NCI-H510A treated with DMSO at 0.1 percent for 48 hours (cell line): ENCODE measurements at regions not wholly inside any gene's neighbourhood (a gene's known extent, or its start where the extent isn't known, plus 50 kb on each side); places are given as distances from the start of the nearest gene placed in this dataset.
"Not testable (repeated sequence)": the region's sequence is repeated elsewhere in the genome, so short reads cannot be mapped to it uniquely, and the experiment has no call there.

ENCODE experiments used
- DNase-seq: peaks from one replicate; lab custom pipeline; 2025; lab: John Stamatoyannopoulos, UW

DNA sequence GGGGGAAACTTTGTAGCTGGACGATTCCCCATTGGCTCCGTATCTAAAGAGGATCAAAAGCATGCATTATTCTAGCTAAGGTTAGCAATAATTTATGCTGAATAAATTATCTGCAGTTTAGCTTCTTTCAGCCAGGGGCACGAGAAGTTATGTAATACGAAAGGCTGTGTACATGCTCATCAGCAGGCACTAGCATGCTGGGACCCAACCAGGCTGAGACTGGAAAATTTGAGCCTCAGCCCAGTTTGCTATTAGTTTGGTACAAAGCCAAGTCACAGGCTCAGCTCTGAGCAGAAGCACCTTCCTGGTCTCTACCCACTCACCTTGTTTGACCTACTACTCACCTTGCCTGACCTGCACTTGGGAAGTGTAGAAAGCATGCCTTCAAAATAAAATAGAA is 328.1 kb upstream of the ARID1B start:
- DNase-seq, result no peak

DNA sequence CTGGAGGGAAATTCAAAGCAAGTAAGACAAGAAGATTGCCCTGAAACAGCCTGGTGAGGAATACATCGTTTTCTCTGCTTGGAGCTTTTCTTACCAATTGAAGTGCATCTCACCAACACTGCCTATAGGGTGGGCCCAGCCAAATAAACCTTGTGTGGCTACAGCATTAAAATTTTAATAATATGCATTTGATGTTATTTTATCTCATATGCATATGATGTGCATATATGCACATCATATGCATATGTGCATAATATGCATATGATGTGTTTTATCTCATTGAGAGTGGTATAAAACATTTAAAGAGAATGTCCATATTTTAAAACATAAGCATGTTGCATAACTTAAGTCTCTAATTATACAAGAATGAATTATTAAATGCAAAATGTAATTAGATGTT is 328.6 kb upstream of the ARID1B start:
- no peak for DNase-seq

DNA sequence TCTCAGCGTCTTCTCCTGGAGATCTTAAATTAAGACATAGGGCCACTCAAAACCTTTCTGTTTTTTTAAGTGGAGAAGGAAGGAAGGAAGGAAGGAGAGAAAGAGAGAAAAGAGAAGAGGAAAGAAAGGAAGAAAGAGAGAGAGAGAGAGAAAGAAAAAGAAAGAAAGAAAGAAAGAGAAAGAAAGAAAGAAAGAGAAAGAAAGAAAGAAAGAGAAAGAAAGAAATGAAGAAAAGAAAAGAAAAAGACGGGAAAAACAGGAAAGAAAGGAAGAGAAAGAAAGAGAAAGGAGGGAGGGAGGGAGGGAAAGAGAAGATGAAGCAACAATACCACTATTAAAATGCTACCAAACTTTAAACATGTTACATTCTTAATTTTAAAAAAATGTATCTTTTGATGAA is 336.5 kb upstream of the ARID1B start:
- no peak for DNase-seq

GRCh38 chr6:156438350-156438923 is 338.7 kb upstream of the ARID1B start:
- no peak for DNase-seq

DNA sequence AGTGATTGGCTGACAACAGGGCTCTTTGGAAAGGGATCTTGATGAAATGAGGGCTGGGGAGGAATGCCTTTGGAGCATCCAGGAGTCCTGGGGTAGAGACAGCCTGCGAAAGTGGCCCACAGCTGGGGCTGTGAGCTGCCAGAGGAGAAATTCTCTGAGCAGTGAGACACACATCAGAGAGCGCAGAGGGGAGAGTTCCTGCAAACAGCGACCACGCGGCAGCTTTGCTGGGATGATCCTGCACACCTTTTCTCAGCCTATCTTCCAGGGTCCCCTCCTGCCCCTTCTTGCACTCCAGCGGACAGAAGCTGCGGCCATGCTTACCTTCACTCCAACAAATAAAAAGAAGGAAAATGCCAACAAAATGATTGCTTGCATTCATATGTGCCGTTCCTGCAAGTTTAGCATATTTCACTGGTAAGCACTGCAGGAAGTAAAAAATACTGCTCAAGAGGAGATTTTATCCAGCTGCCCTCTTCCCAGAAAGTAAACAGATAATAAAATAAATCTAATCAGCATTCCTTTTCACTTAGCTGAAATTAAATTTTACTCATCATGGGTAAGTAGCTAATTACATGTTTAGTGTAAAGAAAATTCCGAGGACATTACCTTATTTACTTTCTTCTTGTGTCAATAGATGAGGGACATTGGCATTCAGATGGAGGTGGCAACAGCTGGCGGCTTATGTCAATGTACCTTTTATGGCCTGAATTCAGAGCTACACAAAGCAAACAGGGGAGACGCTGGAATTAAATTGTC is 339.9 kb upstream of the ARID1B start:
- DNase-seq, result peak; percentile 47

- DNase-seq, result no peak
These were observed 342.4 kb upstream of the ARID1B start for GRCh38 chr6:156434795-156435190.

GRCh38 chr6:156434049-156434794 is 343.0 kb upstream of the ARID1B start:
- DNase-seq, result no peak

GRCh38 chr6:156432543-156432942 is 344.6 kb upstream of the ARID1B start:
- DNase-seq, result no peak

GRCh38 chr6:156430386-156430785 is 346.8 kb upstream of the ARID1B start:
- DNase-seq, result no peak

DNA sequence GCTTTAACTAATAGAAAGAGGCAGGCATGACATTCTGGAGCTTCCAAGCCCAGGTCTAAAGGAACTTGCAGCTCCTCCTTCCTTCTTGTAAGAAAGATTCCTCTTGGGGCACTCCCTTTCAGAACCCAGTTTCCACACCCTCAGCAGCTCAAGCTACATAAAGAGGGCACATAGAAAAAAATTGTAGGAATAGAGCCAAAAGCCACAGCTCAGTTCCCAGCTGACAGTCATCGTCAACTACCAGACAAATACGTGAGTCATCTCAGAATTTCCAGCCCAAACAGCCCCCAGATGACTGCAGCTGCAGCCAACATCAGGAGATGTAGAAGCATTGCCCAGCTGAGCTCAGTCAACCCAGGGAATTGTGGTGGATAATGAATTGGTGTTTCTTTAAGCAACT is 349.8 kb upstream of the ARID1B start:
- DNase-seq, result no peak

DNA sequence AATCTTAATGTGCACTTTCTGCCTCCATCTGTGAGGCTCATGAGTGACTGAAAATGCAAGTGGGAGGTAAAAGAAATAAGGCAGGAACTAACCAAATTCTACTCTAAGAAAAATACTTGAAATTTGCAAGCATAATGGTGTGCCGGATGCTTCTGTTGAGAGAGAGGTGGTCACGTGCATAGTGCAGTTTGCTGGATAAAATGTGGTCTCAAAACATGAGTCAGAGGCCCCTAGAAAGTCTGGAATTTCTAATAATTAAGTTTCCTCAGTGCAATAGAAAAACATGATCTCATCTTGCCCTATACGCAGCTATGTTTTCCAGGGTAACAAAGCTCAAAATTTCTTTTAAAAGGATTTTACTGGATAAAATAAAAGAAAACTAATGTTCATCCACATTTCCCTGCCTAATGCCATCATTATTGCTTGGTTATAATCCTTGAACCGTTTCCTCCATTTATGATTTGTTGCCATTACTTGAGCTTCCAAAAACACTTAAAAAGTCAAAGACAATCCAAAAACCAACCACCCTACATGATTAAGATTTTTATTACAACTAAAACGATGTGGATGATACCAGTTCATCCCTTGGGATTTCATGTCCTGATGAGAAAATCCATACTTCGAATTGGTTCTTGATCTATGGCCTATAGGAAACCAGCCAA is 351.7 kb upstream of the ARID1B start:
- DNase-seq, result no peak

DNA sequence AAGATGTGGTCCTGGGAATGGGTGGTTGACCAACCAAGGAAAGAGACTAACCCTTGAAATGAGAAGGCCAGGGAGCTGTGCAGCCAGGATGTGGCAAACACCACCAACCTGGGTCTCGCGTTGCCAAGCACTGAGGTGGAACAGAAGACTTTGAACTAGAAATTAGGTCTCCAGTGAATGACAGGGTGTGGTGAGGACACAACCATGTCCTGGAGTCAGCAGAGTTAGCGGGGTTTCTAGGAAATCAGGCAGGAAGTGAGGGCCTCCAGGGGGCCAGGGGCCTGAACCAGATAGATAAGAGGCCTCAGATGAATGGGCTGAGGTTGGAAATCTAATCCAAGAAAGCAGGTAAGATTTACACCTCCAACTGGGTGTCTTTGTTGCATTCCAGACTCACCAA is 353.3 kb upstream of the ARID1B start:
- DNase-seq, result no peak

DNA sequence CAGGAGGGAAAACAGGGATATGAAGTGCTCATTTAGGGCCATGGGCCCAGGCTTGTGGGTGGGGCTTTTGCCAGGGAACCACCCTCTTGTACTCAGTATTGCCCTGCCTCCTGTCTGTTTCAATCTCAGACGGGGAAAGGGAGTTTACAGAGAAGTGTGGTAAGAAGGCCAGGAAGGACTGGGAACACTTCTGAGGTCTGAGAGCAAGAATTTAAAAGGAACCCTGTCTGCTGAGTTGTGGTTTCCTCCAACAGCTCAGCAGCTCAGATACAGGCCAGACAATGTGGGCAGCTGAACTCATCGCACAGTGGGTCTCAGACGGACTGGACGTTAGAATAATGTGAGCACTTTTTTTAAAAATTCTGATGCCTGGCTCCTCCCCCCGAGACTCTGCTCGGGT is 354.1 kb upstream of the ARID1B start:
- no peak for DNase-seq

DNA sequence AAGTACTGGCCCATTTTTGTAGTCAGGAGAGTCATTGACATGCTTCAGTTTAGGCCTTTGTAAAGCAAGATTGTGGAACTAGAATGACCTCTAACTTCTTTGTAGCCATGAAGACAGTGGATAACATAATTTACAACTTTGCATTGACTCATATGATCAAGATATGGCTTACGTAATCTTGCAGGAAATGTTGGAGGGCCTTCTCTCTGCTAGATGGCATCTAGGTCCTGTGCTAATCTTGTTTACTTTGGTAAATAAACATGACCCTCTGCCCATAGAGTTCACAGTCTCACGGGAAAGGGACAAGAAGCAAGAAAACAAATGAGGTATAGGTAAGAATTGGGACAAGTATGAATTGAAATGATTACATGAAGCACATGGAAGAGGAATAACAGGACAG is 355.2 kb upstream of the ARID1B start:
- DNase-seq, result no peak

- not testable (repeated sequence) for DNase-seq
These were observed 355.9 kb upstream of the ARID1B start for GRCh38 chr6:156421301-156421700.

DNA sequence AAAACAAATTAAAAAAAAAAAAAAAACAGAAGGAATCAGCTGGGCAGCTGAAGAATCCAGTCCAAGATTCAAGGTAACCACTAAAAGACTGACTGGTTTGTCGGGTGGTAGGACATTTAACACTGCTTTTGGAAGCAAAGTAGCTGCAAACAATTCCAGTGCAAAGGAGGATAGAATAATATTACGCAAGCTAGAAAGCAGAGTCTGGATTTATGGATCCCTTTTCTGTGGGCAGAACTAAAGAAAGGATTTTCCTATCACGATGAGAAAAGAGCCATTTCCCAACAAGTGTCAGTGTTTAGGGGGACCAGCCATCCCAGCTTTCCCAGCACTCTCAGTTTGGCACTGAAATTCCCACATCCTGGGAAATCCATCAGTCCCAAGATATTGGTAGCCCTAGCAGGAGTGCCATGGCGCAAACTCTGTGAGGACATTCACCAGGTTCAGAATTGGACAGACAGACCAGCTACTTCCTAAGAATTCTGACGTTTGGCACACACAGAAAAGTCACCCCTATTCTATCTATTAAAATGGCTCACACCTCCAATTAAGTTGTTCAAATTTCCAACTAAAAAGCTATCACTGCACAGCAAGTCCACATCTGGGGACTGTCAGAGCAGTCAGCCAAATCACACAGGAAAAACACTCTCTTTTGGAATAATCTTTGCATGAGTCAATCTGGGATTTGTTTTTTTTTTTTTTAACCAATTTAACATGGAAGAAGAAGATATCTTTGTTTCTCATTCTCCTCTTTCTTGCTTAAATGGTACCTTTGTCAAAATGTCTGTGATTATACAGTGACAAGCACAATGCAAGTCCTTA is 356.8 kb upstream of the ARID1B start:
- no peak for DNase-seq

GRCh38 chr6:156419594-156419993 is 357.6 kb upstream of the ARID1B start:
- no peak for DNase-seq

DNA sequence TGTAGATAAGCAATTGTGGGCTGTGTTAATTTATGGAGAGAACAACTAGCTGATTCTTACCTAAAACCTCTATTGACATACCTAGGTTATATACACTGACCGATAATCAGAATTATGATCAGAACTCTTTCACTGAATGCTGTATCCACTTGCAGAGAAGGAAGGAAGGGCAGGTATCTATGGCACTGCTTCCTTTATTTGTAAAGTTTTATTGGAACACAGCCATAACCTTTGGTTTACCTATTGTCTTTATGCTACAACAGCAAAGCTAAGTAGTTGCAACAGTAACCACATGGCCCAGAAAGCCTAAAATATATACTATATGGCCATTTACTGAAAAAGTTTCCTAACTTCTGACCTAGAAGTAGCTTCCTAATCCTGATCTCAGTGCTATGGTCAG is 358.9 kb upstream of the ARID1B start:
- DNase-seq, result no peak

DNA sequence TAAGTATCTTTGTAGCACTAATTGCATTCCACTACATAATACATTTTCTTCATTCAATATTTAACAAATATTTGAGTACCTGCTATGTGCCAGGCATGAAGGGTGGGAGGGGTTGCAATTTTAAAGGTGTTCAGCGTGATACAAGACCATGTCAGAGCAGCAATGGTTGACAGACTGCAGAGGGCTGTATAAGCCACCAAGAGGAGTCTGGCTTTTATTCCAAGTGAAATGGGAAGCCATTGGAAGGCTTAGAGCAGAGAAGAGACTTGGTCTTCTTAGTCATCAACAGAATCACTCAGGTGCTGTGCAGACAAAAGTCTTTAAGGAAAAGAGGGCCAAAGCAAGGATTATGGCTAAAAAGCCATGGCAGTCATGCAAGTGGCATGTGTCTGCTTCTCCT is 360.8 kb upstream of the ARID1B start:
- DNase-seq, result no peak

- no peak for DNase-seq
These were observed 364.0 kb upstream of the ARID1B start for GRCh38 chr6:156413154-156413553.

DNA sequence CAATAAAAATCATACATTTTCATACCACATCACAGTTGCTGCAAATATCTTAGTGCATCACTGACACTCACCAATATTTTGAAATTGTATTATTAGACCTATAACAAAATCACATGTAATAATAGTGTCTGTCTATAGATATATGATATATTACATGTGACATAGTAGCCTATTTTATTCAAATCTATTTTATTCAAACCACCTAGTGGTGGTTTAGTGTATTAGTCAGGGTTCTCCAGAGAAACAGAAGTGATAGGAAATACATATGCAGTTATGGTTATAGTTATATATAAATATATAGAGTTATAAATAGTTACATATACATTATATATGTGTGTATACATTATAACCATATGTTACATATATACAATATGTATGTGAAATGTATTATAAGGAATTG is 366.5 kb upstream of the ARID1B start:
- DNase-seq, result no peak

- DNase-seq, result no peak
These were observed 368.5 kb upstream of the ARID1B start for GRCh38 chr6:156408655-156409054.
